Neural progenitor cell (in vitro differentiated cells): ENCODE measurements at regions not wholly inside any gene's neighbourhood (a gene's known extent, or its start where the extent isn't known, plus 50 kb on each side); places are given as distances from the start of the nearest gene placed in this dataset.

Experiments
- EZH2 ChIP-seq: fragments of 200-600 bp; sonication (generic); IDR thresholded peaks from 2 replicates; pipeline ENCODE4 v1.6.1; 2017; ENCODE audit warnings: antibody characterized with exemption, mild to moderate bottlenecking, moderate library complexity
- TF ChIP-seq, protein P1 (sequence below): fragments of 200-600 bp; sonication (generic); IDR thresholded peaks from 2 replicates; pipeline ENCODE4 v1.5.1; 2017; ENCODE audit warnings: antibody characterized with exemption, mild to moderate bottlenecking

DNA sequence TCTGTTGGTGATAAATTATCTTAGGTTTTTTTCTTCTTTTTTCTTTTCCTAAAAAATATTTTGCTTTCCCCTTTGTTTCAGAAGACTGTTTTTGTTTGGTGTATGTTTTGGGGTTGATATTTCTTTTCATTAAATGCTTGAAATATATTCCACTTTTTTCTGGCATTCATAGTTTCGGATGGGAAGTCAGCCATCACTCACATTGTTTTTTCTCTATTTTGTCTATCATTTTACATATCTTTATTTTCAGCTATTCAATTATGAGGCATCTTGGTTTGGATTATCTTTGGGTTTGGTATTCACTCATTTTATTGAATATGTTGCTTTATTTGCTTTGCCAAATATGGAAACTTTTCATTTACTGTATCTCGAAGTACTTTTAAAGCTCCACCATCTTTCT, 600.5 kb upstream of the EYS start:
- TF ChIP-seq, protein P1, sequence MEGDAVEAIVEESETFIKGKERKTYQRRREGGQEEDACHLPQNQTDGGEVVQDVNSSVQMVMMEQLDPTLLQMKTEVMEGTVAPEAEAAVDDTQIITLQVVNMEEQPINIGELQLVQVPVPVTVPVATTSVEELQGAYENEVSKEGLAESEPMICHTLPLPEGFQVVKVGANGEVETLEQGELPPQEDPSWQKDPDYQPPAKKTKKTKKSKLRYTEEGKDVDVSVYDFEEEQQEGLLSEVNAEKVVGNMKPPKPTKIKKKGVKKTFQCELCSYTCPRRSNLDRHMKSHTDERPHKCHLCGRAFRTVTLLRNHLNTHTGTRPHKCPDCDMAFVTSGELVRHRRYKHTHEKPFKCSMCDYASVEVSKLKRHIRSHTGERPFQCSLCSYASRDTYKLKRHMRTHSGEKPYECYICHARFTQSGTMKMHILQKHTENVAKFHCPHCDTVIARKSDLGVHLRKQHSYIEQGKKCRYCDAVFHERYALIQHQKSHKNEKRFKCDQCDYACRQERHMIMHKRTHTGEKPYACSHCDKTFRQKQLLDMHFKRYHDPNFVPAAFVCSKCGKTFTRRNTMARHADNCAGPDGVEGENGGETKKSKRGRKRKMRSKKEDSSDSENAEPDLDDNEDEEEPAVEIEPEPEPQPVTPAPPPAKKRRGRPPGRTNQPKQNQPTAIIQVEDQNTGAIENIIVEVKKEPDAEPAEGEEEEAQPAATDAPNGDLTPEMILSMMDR = no peak
- no peak for TF ChIP-seq EZH2
